IMR-90 (cell line): ENCODE measurements at regions not wholly inside any gene's neighbourhood (a gene's known extent, or its start where the extent isn't known, plus 50 kb on each side); places are given as distances from the start of the nearest gene placed in this dataset.

Experiments
- ATAC-seq: fragments of 200-7000 bp; cut with Tn5 transposase; 2 replicates; pipeline ENCODE4 v1.9.1; 2020; ENCODE audit warnings: low read depth, mild to moderate bottlenecking, moderate library complexity
- BruUV-seq: library from RNA; stranded (reverse); fragments of 400-500 nt; replicated peaks from 2 replicates; lab custom pipeline; 2021; lab: Mats Ljungman, UMichigan
- CTCF ChIA-PET: fragments of 300-600 bp; formaldehyde crosslinking; extraction: SDS; loops from one replicate; lab custom pipeline; 2021; ENCODE audit warnings: antibody characterized with exemption; lab: Yijun Ruan, JAX
- POLR2A ChIA-PET: fragments of 300-600 bp; sonication (Branson Sonifier 250); formaldehyde crosslinking; loops from one replicate; lab custom pipeline; 2022; ENCODE audit warnings: antibody characterized with exemption; ENCODE audit not compliant: unreplicated experiment; lab: Charles Lee
- DNase-seq: peaks from one replicate; pipeline ENCODE4 v3.0.0; 2013
- H2AFZ ChIP-seq: replicated peaks from 2 replicates; pipeline ENCODE3; 2013; ENCODE audit warnings: low read length, mild to moderate bottlenecking; ENCODE audit not compliant: poor library complexity
- H2AK5ac ChIP-seq: 2 replicates; pipeline ENCODE4 v1.6.1; 2013; ENCODE audit warnings: low read depth, low read length, inconsistent platforms
- H2AK9ac ChIP-seq: replicated peaks from 2 replicates; pipeline ENCODE3; 2013; ENCODE audit warnings: mild to moderate bottlenecking, low read depth, low read length, moderate library complexity; ENCODE audit not compliant: poor library complexity
- H2BK120ac ChIP-seq: 2 replicates; pipeline ENCODE4 v1.6.1; 2013; ENCODE audit warnings: low read depth, low read length, inconsistent platforms
- H2BK15ac ChIP-seq: 3 replicates; pipeline ENCODE4 v1.6.1; 2013; ENCODE audit warnings: low read depth, low read length, inconsistent platforms
- H2BK20ac ChIP-seq: 2 replicates; pipeline ENCODE4 v1.6.1; 2013; ENCODE audit warnings: low read depth, mild to moderate bottlenecking, inconsistent platforms, low read length, moderate library complexity
- H2BK5ac ChIP-seq: 2 replicates; pipeline ENCODE4 v1.6.1; 2013; ENCODE audit warnings: mild to moderate bottlenecking, low read depth, low read length, inconsistent platforms; ENCODE audit not compliant: poor library complexity, severe bottlenecking
- H3K14ac ChIP-seq: replicated peaks from 2 replicates; pipeline ENCODE4 v1.6.1; 2013; ENCODE audit warnings: low read depth, low read length, inconsistent platforms
- H3K18ac ChIP-seq: 2 replicates; pipeline ENCODE4 v1.6.1; 2013; ENCODE audit warnings: low read depth, low read length, control low read depth
- H3K23ac ChIP-seq: 2 replicates; pipeline ENCODE4 v1.6.1; 2013; ENCODE audit warnings: low read depth, low read length, inconsistent platforms
- H3K27ac ChIP-seq: 2 replicates; pipeline ENCODE4 v1.5.1; 2013; ENCODE audit warnings: mild to moderate bottlenecking, control low read depth, low read length; ENCODE audit not compliant: insufficient read depth
- H3K27me3 ChIP-seq: 2 replicates; pipeline ENCODE4 v1.6.1; 2013; ENCODE audit warnings: low read length; ENCODE audit not compliant: control insufficient read depth, insufficient read depth
- H3K36me3 ChIP-seq: 2 replicates; pipeline ENCODE4 v1.6.1; 2013; ENCODE audit warnings: low read length, mixed read lengths; ENCODE audit not compliant: control insufficient read depth, insufficient read depth
- H3K4ac ChIP-seq: 2 replicates; pipeline ENCODE4 v1.6.1; 2013; ENCODE audit warnings: low read depth, low read length, inconsistent platforms
- H3K4me1 ChIP-seq: 2 replicates; pipeline ENCODE4 v1.6.1; 2013; ENCODE audit warnings: low read length, mixed read lengths; ENCODE audit not compliant: control insufficient read depth, insufficient read depth
- H3K4me2 ChIP-seq: 2 replicates; pipeline ENCODE4 v1.6.1; 2013; ENCODE audit warnings: low read depth, mild to moderate bottlenecking, control low read depth, low read length, moderate library complexity
- H3K4me3 ChIP-seq: 2 replicates; pipeline ENCODE4 v1.5.1; 2013; ENCODE audit warnings: low read depth, mild to moderate bottlenecking, control low read depth, low read length, moderate library complexity; ENCODE audit not compliant: insufficient read depth
- H3K56ac ChIP-seq: 2 replicates; pipeline ENCODE4 v1.6.1; 2013; ENCODE audit warnings: low read length, inconsistent platforms; ENCODE audit not compliant: insufficient read depth; ENCODE audit errors: extremely low read depth
- H3K79me1 ChIP-seq, 2 experiments: 2 replicates each; pipeline ENCODE4 v1.6.1; 2013; ENCODE audit warnings: low read length in 2 of 2, inconsistent platforms in 1 of 2, low read depth in 1 of 2
- H3K9ac ChIP-seq: 2 replicates; pipeline ENCODE4 v1.6.1; 2013; ENCODE audit warnings: low read depth, low read length, control low read depth
- H3K9me1 ChIP-seq: 2 replicates; pipeline ENCODE4 v1.6.1; 2013; ENCODE audit warnings: low read length, inconsistent platforms; ENCODE audit not compliant: insufficient read depth
- H3K9me3 ChIP-seq: 2 replicates; pipeline ENCODE4 v1.6.1; 2013; ENCODE audit warnings: low read length; ENCODE audit not compliant: control insufficient read depth, insufficient read depth
- H4K20me1 ChIP-seq: 2 replicates; pipeline ENCODE4 v1.6.1; 2013; ENCODE audit warnings: low read length, inconsistent platforms; ENCODE audit not compliant: insufficient read depth
- H4K5ac ChIP-seq: 2 replicates; pipeline ENCODE4 v1.6.1; 2013; ENCODE audit warnings: mild to moderate bottlenecking, low read depth, low read length, control low read depth
- H4K8ac ChIP-seq, 2 experiments: 2 replicates each; pipeline ENCODE4 v1.6.1; 2013; ENCODE audit warnings: low read depth in 2 of 2, low read length in 2 of 2, control low read depth in 1 of 2, inconsistent platforms in 1 of 2
- H4K91ac ChIP-seq: 2 replicates; pipeline ENCODE4 v1.6.1; 2013; ENCODE audit warnings: low read depth, low read length, inconsistent platforms; ENCODE audit not compliant: insufficient read depth
- BHLHE40 ChIP-seq: fragments of 150-350 bp; IDR thresholded peaks from 2 replicates; pipeline ENCODE4 v1.6.1; 2016; ENCODE audit warnings: mild to moderate bottlenecking, low read depth, low read length
- CEBPB ChIP-seq: IDR thresholded peaks from 2 replicates; pipeline ENCODE4 v1.6.1; 2012; ENCODE audit warnings: low read depth, low read length, improper control_type of control experiment
- CHD1 ChIP-seq: IDR thresholded peaks from 2 replicates; pipeline ENCODE4 v1.6.1; 2012; ENCODE audit warnings: low read depth, low read length, improper control_type of control experiment
- CTCF ChIP-seq: conservative IDR thresholded peaks from 2 replicates; pipeline ENCODE4 v1.5.1; 2012; ENCODE audit warnings: mild to moderate bottlenecking, low read depth, low read length, improper control_type of control experiment
- FOS ChIP-seq: fragments of 150-350 bp; IDR thresholded peaks from 2 replicates; pipeline ENCODE4 v1.6.1; 2016; ENCODE audit warnings: low read depth, low read length
- MAFK ChIP-seq: IDR thresholded peaks from 2 replicates; pipeline ENCODE4 v1.6.1; 2012; ENCODE audit warnings: low read depth, low read length, improper control_type of control experiment
- MAZ ChIP-seq: IDR thresholded peaks from 2 replicates; pipeline ENCODE4 v1.6.1; 2012; ENCODE audit warnings: low read depth, mild to moderate bottlenecking, low read length, improper control_type of control experiment, moderate library complexity, borderline replicate concordance
- MXI1 ChIP-seq: IDR thresholded peaks from 2 replicates; pipeline ENCODE4 v1.6.1; 2012; ENCODE audit warnings: low read depth, mild to moderate bottlenecking, low read length, moderate library complexity, borderline replicate concordance
- RAD21 ChIP-seq: IDR thresholded peaks from 2 replicates; pipeline ENCODE4 v1.6.1; 2012; ENCODE audit warnings: low read length, improper control_type of control experiment
- RFX5 ChIP-seq: IDR thresholded peaks from 2 replicates; pipeline ENCODE4 v1.8.0; 2012; ENCODE audit warnings: low read depth, mild to moderate bottlenecking, low read length, moderate library complexity
- SMC3 ChIP-seq: fragments of 150-350 bp; IDR thresholded peaks from 2 replicates; pipeline ENCODE4 v1.6.1; 2016; ENCODE audit warnings: low read depth, mild to moderate bottlenecking, antibody characterized with exemption, low read length, moderate library complexity
- WGBS, 2 experiments: methylation state at CpG; one replicate each; pipeline versions ENCODE4 v1.1.5 to v1.1.7; 2013; ENCODE audit warnings: missing lambda C conversion rate in 2 of 2; ENCODE audit not compliant: insufficient read length in 1 of 2; ENCODE audit errors: extremely low coverage in 2 of 2; 5-methylcytosine and 5-hydroxymethylcytosine counted together
- dilution Hi-C: fragments of 300-500 bp; cut with HindIII; formaldehyde crosslinking; loops from one replicate; pipeline ENCODE4 v1.14.3; 2018; ENCODE audit warnings: low sequenced_read_pairs; ENCODE audit not compliant: unreplicated experiment
- in situ Hi-C: fragments of 300-500 bp; cut with MboI; formaldehyde crosslinking; loops from 3 replicates; pipeline ENCODE4 v1.14.3; 2019; ENCODE audit warnings: low sequenced_read_pairs, inconsistent platforms, mixed read lengths
- intact Hi-C: fragments of 100-400 bp; cut with micrococcal nuclease; formaldehyde crosslinking; loops from 2 replicates; pipeline ENCODE4 v1.10.0; 2022

- Histone ChIP-seq H2BK20ac (peak overlapping the region; percentile 50), H3K14ac (peak overlapping the region; percentile 61), H3K27me3 (no peaks in the 10 kb centered on the region), H3K27ac (peak overlapping the region; percentile 38; the same call in 1 of the 2 replicates), H4K5ac (peak overlapping the region; percentile 1; the same call in 1 of the 2 replicates), H2AFZ (no peak overlapping the region), H3K36me3 (no peaks in the 10 kb centered on the region), H4K8ac (peak overlapping the region; percentile 31 to 37; a peak in 2 of 4 replicates), H3K56ac (no peak overlapping the region), H4K20me1 (no peaks in the 10 kb centered on the region), H3K4me3 (no peak overlapping the region), H2BK15ac (peak overlapping the region; percentile 18; the same call in 1 of the 3 replicates), H3K4ac (no peak overlapping the region), H3K4me1 (peaks cover 10% of the 10 kb centered on the region), H3K9me1 (no peaks in the 10 kb centered on the region), H3K23ac (no peak overlapping the region), H3K79me1 (no peaks in the 10 kb centered on the region), H2AK5ac (no peak overlapping the region; the same call in 1 of the 2 replicates), H2BK5ac (peak overlapping the region; percentile 73), H3K9me3 (no peaks in the 10 kb centered on the region), H3K4me2 (peak overlapping the region; percentile 31), H3K18ac (peak overlapping the region; percentile 14; the same call in 1 of the 2 replicates), H2BK120ac (peak overlapping the region; percentile 36; the same call in 1 of the 2 replicates), H3K9ac (0 out of 2 replicates have a peak overlapping the region, but pooled peaks have one; percentile 1), H4K91ac (no peak overlapping the region), H2AK9ac (no peak overlapping the region)
- DNase-seq: peak; percentile 71
- no TSS peak for BruUV-seq
- no CpG with 5 or more reads among the region's 11 CpGs for WGBS, 2 experiments
- in situ Hi-C loops (no loop called here), dilution Hi-C loops (no loop called here), intact Hi-C loops (loop anchor here (2.0 kb wide), 1 partner anchor 41 kb away; no protein-coding TSS in a partner anchor)
- ChIA-PET POLR2A (no interaction called here), CTCF (interaction anchor here (0.6 to 1.1 kb wide), 5 partner anchors 13 to 197 kb away, joined by 3 to 4 read pairs (median 3); no protein-coding TSS in a partner anchor)
- peak; percentile 87 for ATAC-seq
- peak; percentile 85 for TF ChIP-seq CEBPB
- TF ChIP-seq MAFK: no peak
- TF ChIP-seq SMC3: no peak
- no peak for TF ChIP-seq RFX5
- no peak for TF ChIP-seq CHD1
- TF ChIP-seq CTCF: peak; percentile 34
- TF ChIP-seq MXI1: no peak
- TF ChIP-seq MAZ: no peak
- TF ChIP-seq RAD21: 0 out of 2 replicates have a peak, but pooled peaks have one; percentile 16
- TF ChIP-seq FOS: no peak
- TF ChIP-seq BHLHE40: no peak
Observed at GRCh38 chr20:4449957-4450715, 201.0 kb upstream of the ADRA1D start.
